GM10266 (cell line): ENCODE measurements at regions not wholly inside any gene's neighbourhood (a gene's known extent, or its start where the extent isn't known, plus 50 kb on each side); places are given as distances from the start of the nearest gene placed in this dataset.
"Not testable (repeated sequence)": the region's sequence is repeated elsewhere in the genome, so short reads cannot be mapped to it uniquely, and the experiment has no call there.

Experiments used
- DNase-seq: peaks from one replicate; pipeline ENCODE4 v3.0.0; 2012; ENCODE audit errors: extremely low spot score
- CTCF ChIP-seq: IDR thresholded peaks from 2 replicates; pipeline ENCODE4 v1.5.1; 2012; ENCODE audit warnings: mild to moderate bottlenecking, low read depth; ENCODE audit not compliant: control insufficient read depth, insufficient read depth; ENCODE audit errors: missing control alignments

GRCh38 chrX:75623535-75623934, 100.7 kb upstream of the ZDHHC15 start:
- TF ChIP-seq CTCF, result no peak
- DNase-seq, result no peak

GRCh38 chrX:75609406-75609805, 86.6 kb upstream of the ZDHHC15 start:
- no peak for TF ChIP-seq CTCF

GRCh38 chrX:75603833-75604232, 81.0 kb upstream of the ZDHHC15 start:
- peak; percentile 40 for TF ChIP-seq CTCF
- DNase-seq, result peak; percentile 14

More at GRCh38 chrX:75609406-75609805, 86.6 kb upstream of the ZDHHC15 start:
- DNase-seq, result no peak

GRCh38 chrX:75602022-75602421, 79.2 kb upstream of the ZDHHC15 start:
- not testable (repeated sequence) for DNase-seq

GRCh38 chrX:75596178-75596577, 73.3 kb upstream of the ZDHHC15 start:
- DNase-seq, result no peak
- TF ChIP-seq CTCF, result no peak

- DNase-seq, result not testable (repeated sequence)
These were observed 70.3 kb upstream of the ZDHHC15 start for GRCh38 chrX:75593186-75593585.

- no peak for DNase-seq
- no peak for TF ChIP-seq CTCF
These were observed 59.7 kb upstream of the ZDHHC15 start for GRCh38 chrX:75582511-75582910.
